Keratinocyte (primary cell): ENCODE measurements at regions not wholly inside any gene's neighbourhood (a gene's known extent, or its start where the extent isn't known, plus 50 kb on each side); places are given as distances from the start of the nearest gene placed in this dataset.

Experiments used
- DNase-seq: peaks from one replicate; pipeline ENCODE4 v3.0.0-alpha.2; 2011; ENCODE audit warnings: low read depth, missing footprints, low spot score
- FAIRE-seq: peaks from 2 replicates; lab custom pipeline; 2011; peaks lifted over from hg19 to GRCh38; lab: Jason Lieb, UNC
- H2AFZ ChIP-seq: 2 replicates; pipeline ENCODE4 v1.6.0; 2012; ENCODE audit warnings: low read length, control low read depth, inconsistent platforms; ENCODE audit not compliant: control insufficient read depth
- H3K27ac ChIP-seq: 2 replicates; pipeline ENCODE4 v1.5.1; 2011; ENCODE audit warnings: low read length; ENCODE audit not compliant: control insufficient read depth, insufficient read depth
- H3K27me3 ChIP-seq: 3 replicates; pipeline ENCODE4 v1.6.0; 2011; ENCODE audit warnings: low read length; ENCODE audit not compliant: control insufficient read depth, insufficient read depth; ENCODE audit errors: extremely low read depth
- H3K36me3 ChIP-seq, 2 experiments: 2 replicates in 1 of 2; 3 replicates in 1 of 2; pipeline ENCODE4 v1.5.1; 2011; ENCODE audit warnings: low read length in 2 of 2, mild to moderate bottlenecking in 1 of 2; ENCODE audit not compliant: control insufficient read depth in 2 of 2, insufficient read depth in 2 of 2; ENCODE audit errors: extremely low read depth in 1 of 2
- H3K4me1 ChIP-seq: 3 replicates; pipeline ENCODE4 v1.5.1; 2011; ENCODE audit warnings: low read length; ENCODE audit not compliant: control insufficient read depth, insufficient read depth; ENCODE audit errors: extremely low read depth
- H3K4me2 ChIP-seq: 3 replicates; pipeline ENCODE4 v1.6.0; 2011; ENCODE audit warnings: low read depth, low read length; ENCODE audit not compliant: control insufficient read depth, insufficient read depth; ENCODE audit errors: extremely low read depth
- H3K4me3 ChIP-seq, 3 experiments: fragments of 200-600 bp in 1 of 3; sonication (generic) in 1 of 3; 2 replicates in 2 of 3; 3 replicates in 1 of 3; pipeline ENCODE4 v1.5.1; 2011 to 2016; ENCODE audit warnings: low read length in 3 of 3, mild to moderate bottlenecking in 3 of 3, control low read depth in 2 of 3, inconsistent platforms in 1 of 3, low read depth in 1 of 3, mixed read lengths in 1 of 3, mixed run types in 1 of 3, moderate library complexity in 1 of 3; ENCODE audit not compliant: control insufficient read depth in 2 of 3, insufficient read depth in 2 of 3; ENCODE audit errors: extremely low read depth in 1 of 3
- H3K79me2 ChIP-seq: 2 replicates; pipeline ENCODE4 v1.6.0; 2012; ENCODE audit warnings: low read length; ENCODE audit not compliant: control insufficient read depth, insufficient read depth
- H3K9ac ChIP-seq: 3 replicates; pipeline ENCODE4 v1.6.0; 2011; ENCODE audit warnings: low read length; ENCODE audit not compliant: control insufficient read depth, insufficient read depth; ENCODE audit errors: extremely low read depth
- H3K9me1 ChIP-seq: 3 replicates; pipeline ENCODE4 v1.6.0; 2011; ENCODE audit warnings: low read length; ENCODE audit not compliant: control insufficient read depth, insufficient read depth; ENCODE audit errors: extremely low read depth
- H3K9me3 ChIP-seq: 2 replicates; pipeline ENCODE4 v1.5.1; 2012; ENCODE audit warnings: low read depth, low read length; ENCODE audit not compliant: control insufficient read depth
- H4K20me1 ChIP-seq: 3 replicates; pipeline ENCODE4 v1.6.0; 2011; ENCODE audit warnings: low read length; ENCODE audit not compliant: control insufficient read depth, insufficient read depth; ENCODE audit errors: extremely low read depth
- EZH2 ChIP-seq: IDR thresholded peaks from one replicate; pipeline ENCODE4 v1.6.1; 2012; ENCODE audit warnings: inconsistent platforms, mild to moderate bottlenecking, low read length, moderate library complexity
- dilution Hi-C: fragments of 300-500 bp; cut with MboI; formaldehyde crosslinking; loops from one replicate; pipeline ENCODE4 v1.7.0; 2020; ENCODE audit warnings: low sequenced_read_pairs; ENCODE audit not compliant: extremely low pct_ligation_motif_present
- TF ChIP-seq, protein P1 (sequence below), 3 experiments: IDR thresholded peaks in 1 of 3; conservative IDR thresholded peaks in 1 of 3; optimal IDR thresholded peaks in 1 of 3; 2 replicates in 2 of 3; 3 replicates in 1 of 3; pipeline versions ENCODE3 to v1.5.1; 2011; ENCODE audit warnings: low read length in 3 of 3, mild to moderate bottlenecking in 3 of 3, moderate library complexity in 2 of 3, control low read depth in 1 of 3, inconsistent platforms in 1 of 3; ENCODE audit not compliant: insufficient read depth in 2 of 3; ENCODE audit errors: extremely low read depth in 1 of 3

DNA sequence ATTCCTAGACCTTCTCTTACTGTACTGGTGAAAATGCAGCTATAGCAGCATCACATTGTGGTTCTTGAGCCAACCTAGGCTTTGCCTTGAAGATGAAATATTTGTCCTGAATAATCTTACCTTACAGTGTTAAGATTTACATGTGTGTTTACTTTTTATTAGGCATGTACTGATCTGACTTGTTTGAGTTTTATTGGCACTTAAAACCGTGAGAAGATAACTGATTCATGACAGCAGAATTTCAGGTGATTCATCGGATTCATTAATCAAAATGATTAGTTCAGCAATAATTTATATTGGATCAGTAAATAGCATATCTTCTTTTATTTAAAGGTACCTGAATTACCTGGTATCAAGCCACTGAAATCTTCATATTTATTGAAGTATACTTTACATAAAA is 296.3 kb downstream of the KLF5 start:
- no peak overlapping the region for H3K4me3 ChIP-seq
- H3K9ac ChIP-seq, result no peak overlapping the region
- FAIRE-seq (peak; percentile 84), DNase-seq (no peak)
- TF ChIP-seq, protein P1, sequence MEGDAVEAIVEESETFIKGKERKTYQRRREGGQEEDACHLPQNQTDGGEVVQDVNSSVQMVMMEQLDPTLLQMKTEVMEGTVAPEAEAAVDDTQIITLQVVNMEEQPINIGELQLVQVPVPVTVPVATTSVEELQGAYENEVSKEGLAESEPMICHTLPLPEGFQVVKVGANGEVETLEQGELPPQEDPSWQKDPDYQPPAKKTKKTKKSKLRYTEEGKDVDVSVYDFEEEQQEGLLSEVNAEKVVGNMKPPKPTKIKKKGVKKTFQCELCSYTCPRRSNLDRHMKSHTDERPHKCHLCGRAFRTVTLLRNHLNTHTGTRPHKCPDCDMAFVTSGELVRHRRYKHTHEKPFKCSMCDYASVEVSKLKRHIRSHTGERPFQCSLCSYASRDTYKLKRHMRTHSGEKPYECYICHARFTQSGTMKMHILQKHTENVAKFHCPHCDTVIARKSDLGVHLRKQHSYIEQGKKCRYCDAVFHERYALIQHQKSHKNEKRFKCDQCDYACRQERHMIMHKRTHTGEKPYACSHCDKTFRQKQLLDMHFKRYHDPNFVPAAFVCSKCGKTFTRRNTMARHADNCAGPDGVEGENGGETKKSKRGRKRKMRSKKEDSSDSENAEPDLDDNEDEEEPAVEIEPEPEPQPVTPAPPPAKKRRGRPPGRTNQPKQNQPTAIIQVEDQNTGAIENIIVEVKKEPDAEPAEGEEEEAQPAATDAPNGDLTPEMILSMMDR (optimal IDR thresholded peaks at IDR 0.05 in 1 of 3, IDR thresholded peaks at IDR 0.05 in 1 of 3, conservative IDR thresholded peaks at IDR 0.05 in 1 of 3; ENCODE audit: extremely low read depth in 1 of 3, insufficient read depth in 2 of 3, low read length in 3 of 3), result no peak
- no peak for TF ChIP-seq EZH2
- H3K4me1 ChIP-seq, result peaks cover 15% of the 10 kb centered on the region
- no peaks in the 10 kb centered on the region for H3K27me3 ChIP-seq
- no peak overlapping the region for H2AFZ ChIP-seq
- H3K79me2 ChIP-seq, result no peaks in the 10 kb centered on the region
- peak overlapping the region; percentile 68 for H3K27ac ChIP-seq
- H3K36me3 ChIP-seq, result no peaks in the 10 kb centered on the region
- dilution Hi-C loops, result no loop called here
- H3K9me3 ChIP-seq, result no peaks in the 10 kb centered on the region
- H3K4me2 ChIP-seq, result peak overlapping the region; percentile 31
- no peaks in the 10 kb centered on the region for H3K9me1 ChIP-seq
- no peaks in the 10 kb centered on the region for H4K20me1 ChIP-seq

- FAIRE-seq (no peak), DNase-seq (no peak)
- Histone ChIP-seq H3K27me3 (no peaks in the 10 kb centered on the region), H3K4me1 (peaks cover 10% of the 10 kb centered on the region), H4K20me1 (no peaks in the 10 kb centered on the region), H3K9ac (no peak overlapping the region), H2AFZ (no peak overlapping the region), H3K4me3 (no peak overlapping the region), H3K4me2 (no peak overlapping the region), H3K9me3 (no peaks in the 10 kb centered on the region), H3K27ac (no peak overlapping the region), H3K79me2 (no peaks in the 10 kb centered on the region), H3K36me3 (no peaks in the 10 kb centered on the region), H3K9me1 (no peaks in the 10 kb centered on the region)
- dilution Hi-C loops, result no loop called here
- TF ChIP-seq, protein P1 (optimal IDR thresholded peaks at IDR 0.05 in 1 of 3, IDR thresholded peaks at IDR 0.05 in 1 of 3, conservative IDR thresholded peaks at IDR 0.05 in 1 of 3; ENCODE audit: extremely low read depth in 1 of 3, insufficient read depth in 2 of 3, low read length in 3 of 3), result no peak
- TF ChIP-seq EZH2, result no peak
These were observed 292.9 kb downstream of the KLF5 start for GRCh38 chr13:73351730-73352129.
